Sigmoid colon (tissue), 6 donors: ENCODE measurements at regions not wholly inside any gene's neighbourhood (a gene's known extent, or its start where the extent isn't known, plus 50 kb on each side); places are given as distances from the start of the nearest gene placed in this dataset.

Source experiments
- DNase-seq: peaks from one replicate; pipeline ENCODE4 v3.0.0-alpha.2; 2019
- H3K27ac ChIP-seq, 4 donors: fragments of 200-600 bp; sonication (generic); one replicate each; pipeline ENCODE4 v1.5.1; 2016 to 2019; ENCODE audit warnings: mild to moderate bottlenecking in 1 of 4
- H3K27me3 ChIP-seq, 3 donors: fragments of 200-600 bp; sonication (generic); one replicate each; pipeline ENCODE4 v1.5.1; 2019; ENCODE audit warnings: mild to moderate bottlenecking in 1 of 3
- H3K36me3 ChIP-seq, 4 donors: fragments of 200-600 bp; sonication (generic); one replicate each; pipeline ENCODE4 v1.5.1; 2016 to 2019
- H3K4me1 ChIP-seq, 4 donors: fragments of 200-600 bp; sonication (generic); one replicate each; pipeline ENCODE4 v1.5.1; 2017 to 2019
- H3K4me3 ChIP-seq, 4 donors: fragments of 200-600 bp; sonication (generic); one replicate each; pipeline ENCODE4 v1.5.1; 2017 to 2019; ENCODE audit warnings: mild to moderate bottlenecking in 2 of 4, moderate library complexity in 1 of 4
- H3K9me3 ChIP-seq, 4 donors: fragments of 200-600 bp in 3 of 4; sonication (generic) in 3 of 4; one replicate each; pipeline versions ENCODE4 v1.5.1 to v1.6.1; 2013 to 2019
- CTCF ChIP-seq, 4 experiments: fragments of 450-650 bp in 3 of 4; fragments of 200-600 bp in 1 of 4; IDR thresholded peaks; one replicate each; pipeline ENCODE4 v1.5.1; 2016 to 2019; ENCODE audit warnings: antibody characterized with exemption in 4 of 4, mild to moderate bottlenecking in 3 of 4, moderate library complexity in 2 of 4
- EP300 ChIP-seq, 4 donors: sonication (generic); formaldehyde crosslinking; IDR thresholded peaks; one replicate each; pipeline ENCODE4 v1.6.1; 2017; ENCODE audit warnings: antibody characterized with exemption in 4 of 4
- POLR2A ChIP-seq, 2 donors: fragments of 450-650 bp; IDR thresholded peaks; one replicate each; pipeline ENCODE4 v1.6.1; 2016; ENCODE audit warnings: antibody characterized with exemption in 2 of 2, mild to moderate bottlenecking in 2 of 2, moderate library complexity in 2 of 2
- POLR2AphosphoS5 ChIP-seq, 4 donors: sonication (generic); formaldehyde crosslinking; IDR thresholded peaks; one replicate each; pipeline ENCODE4 v1.6.1; 2017; ENCODE audit warnings: antibody characterized with exemption in 4 of 4
- WGBS, 2 donors: extraction: QIAGEN DNeasy Blood & Tissue Kit; methylation state at CpG; one replicate each; pipeline ENCODE4 v1.1.7; 2013; 5-methylcytosine and 5-hydroxymethylcytosine counted together
- intact Hi-C: fragments of 100-400 bp; cut with DNase I; formaldehyde crosslinking; loops from one replicate; pipeline ENCODE4 v1.15.1; 2023
- donor health status: healthy with polysubstance abuse.
- donor health status: healthy.

GRCh38 chr11:90556026-90556425 is 333.2 kb upstream of the CHORDC1 start:
- no peak overlapping the region for H3K4me3 ChIP-seq
- DNase-seq = no peak
- H3K9me3 ChIP-seq = peaks cover 0 to 5% (median 0%) of the 10 kb centered on the region in 4 donors
- no peaks in the 10 kb centered on the region for H3K36me3 ChIP-seq
- H3K27me3 ChIP-seq = no peaks in the 10 kb centered on the region
- H3K4me1 ChIP-seq = no peaks in the 10 kb centered on the region
- H3K27ac ChIP-seq = no peak overlapping the region
- WGBS, 2 donors = 61 to 83% methylated on average over 1 of the region's 1 CpG
- intact Hi-C loops = no loop called here
- TF ChIP-seq POLR2A (IDR thresholded peaks at IDR 0.05) = no peak
- TF ChIP-seq POLR2AphosphoS5 (IDR thresholded peaks at IDR 0.05) = no peak
- no peak for TF ChIP-seq EP300 (IDR thresholded peaks at IDR 0.05)
- TF ChIP-seq CTCF (IDR thresholded peaks at IDR 0.05) = no peak

- H3K4me3 ChIP-seq = no peak overlapping the region
These were observed 332.6 kb upstream of the CHORDC1 start for GRCh38 chr11:90555477-90555876.

GRCh38 chr11:90542092-90542491 is 319.2 kb upstream of the CHORDC1 start:
- no peaks in the 10 kb centered on the region for H3K36me3 ChIP-seq
- intact Hi-C loops = no loop called here
- H3K4me1 ChIP-seq = no peaks in the 10 kb centered on the region
- H3K4me3 ChIP-seq = no peak overlapping the region
- peaks cover 0 to 3% (median 0%) of the 10 kb centered on the region in 4 donors for H3K9me3 ChIP-seq
- H3K27ac ChIP-seq = no peak overlapping the region
- TF ChIP-seq POLR2A (IDR thresholded peaks at IDR 0.05) (no peak), POLR2AphosphoS5 (IDR thresholded peaks at IDR 0.05) (no peak), EP300 (IDR thresholded peaks at IDR 0.05) (no peak), CTCF (IDR thresholded peaks at IDR 0.05) (no peak)
- DNase-seq = no peak
- no peaks in the 10 kb centered on the region for H3K27me3 ChIP-seq

More at GRCh38 chr11:90555477-90555876, 332.6 kb upstream of the CHORDC1 start:
- H3K36me3 ChIP-seq = no peaks in the 10 kb centered on the region
- no peak overlapping the region for H3K27ac ChIP-seq
- intact Hi-C loops = no loop called here
- 51 to 73% methylated on average over 2 of the region's 2 CpGs for WGBS, 2 donors
- H3K27me3 ChIP-seq = no peaks in the 10 kb centered on the region
- H3K9me3 ChIP-seq = peaks cover 0 to 5% (median 0%) of the 10 kb centered on the region in 4 donors
- DNase-seq = no peak
- TF ChIP-seq CTCF (IDR thresholded peaks at IDR 0.05) (no peak), EP300 (IDR thresholded peaks at IDR 0.05) (no peak), POLR2A (IDR thresholded peaks at IDR 0.05) (no peak), POLR2AphosphoS5 (IDR thresholded peaks at IDR 0.05) (no peak)
- H3K4me1 ChIP-seq = no peaks in the 10 kb centered on the region

- TF ChIP-seq POLR2A (IDR thresholded peaks at IDR 0.05) = no peak
- TF ChIP-seq CTCF (IDR thresholded peaks at IDR 0.05) = no peak
- TF ChIP-seq POLR2AphosphoS5 (IDR thresholded peaks at IDR 0.05) = no peak
- no peak for TF ChIP-seq EP300 (IDR thresholded peaks at IDR 0.05)
- Histone ChIP-seq H3K4me1 (no peaks in the 10 kb centered on the region), H3K4me3 (no peak overlapping the region), H3K27me3 (no peaks in the 10 kb centered on the region), H3K9me3 (no peaks in the 10 kb centered on the region), H3K27ac (no peak overlapping the region), H3K36me3 (no peaks in the 10 kb centered on the region)
- intact Hi-C loops = no loop called here
- DNase-seq = no peak
- WGBS, 2 donors = 38 to 55% methylated on average over 3 of the region's 3 CpGs
These were observed 313.5 kb upstream of the CHORDC1 start for GRCh38 chr11:90536301-90536700.

- Histone ChIP-seq H3K9me3 (no peaks in the 10 kb centered on the region), H3K27ac (no peak overlapping the region), H3K36me3 (no peaks in the 10 kb centered on the region), H3K27me3 (no peaks in the 10 kb centered on the region), H3K4me3 (no peak overlapping the region), H3K4me1 (no peaks in the 10 kb centered on the region)
- no peak for DNase-seq
- intact Hi-C loops = no loop called here
- TF ChIP-seq EP300 (IDR thresholded peaks at IDR 0.05) (no peak), CTCF (IDR thresholded peaks at IDR 0.05) (no peak), POLR2AphosphoS5 (IDR thresholded peaks at IDR 0.05) (no peak)
These were observed 309.3 kb upstream of the CHORDC1 start for GRCh38 chr11:90532125-90532524.
